HPDE6-E6E7 (cell line): ENCODE measurements at regions not wholly inside any gene's neighbourhood (a gene's known extent, or its start where the extent isn't known, plus 50 kb on each side); places are given as distances from the start of the nearest gene placed in this dataset.
"Not testable (repeated sequence)": the region's sequence is repeated elsewhere in the genome, so short reads cannot be mapped to it uniquely, and the experiment has no call there.

ENCODE experiments used
- DNase-seq: peaks from one replicate; pipeline ENCODE4 v3.0.0; 2011; ENCODE audit warnings: missing footprints; ENCODE audit errors: extremely low spot score

GRCh38 chr12:111271674-111272418 lies 97.0 kb downstream of the PHETA1 start:
- no peak for DNase-seq

GRCh38 chr12:111270774-111271173 lies 98.1 kb downstream of the PHETA1 start:
- no peak for DNase-seq

- DNase-seq, result no peak
These were observed 98.7 kb downstream of the PHETA1 start for GRCh38 chr12:111270239-111270638.

GRCh38 chr12:111269718-111270117 lies 99.2 kb downstream of the PHETA1 start:
- no peak for DNase-seq

- DNase-seq, result no peak
These were observed 99.9 kb downstream of the PHETA1 start for GRCh38 chr12:111268738-111269572.

- no peak for DNase-seq
These were observed 101.8 kb downstream of the PHETA1 start for GRCh38 chr12:111267144-111267543.

GRCh38 chr12:111261911-111262676 lies 106.8 kb downstream of the PHETA1 start:
- no peak for DNase-seq

- DNase-seq, result no peak
These were observed 108.2 kb downstream of the PHETA1 start for GRCh38 chr12:111260732-111261131.

GRCh38 chr12:111259231-111259630 lies 109.7 kb downstream of the PHETA1 start:
- DNase-seq, result no peak

GRCh38 chr12:111258081-111258480 lies 110.8 kb downstream of the PHETA1 start:
- DNase-seq, result not testable (repeated sequence)

GRCh38 chr12:111257435-111257902 lies 111.4 kb downstream of the PHETA1 start:
- DNase-seq, result no peak

- DNase-seq, result no peak
These were observed 112.1 kb downstream of the PHETA1 start for GRCh38 chr12:111256629-111257434.

GRCh38 chr12:111255261-111255660 lies 113.6 kb downstream of the PHETA1 start:
- DNase-seq, result no peak

- no peak for DNase-seq
These were observed 114.8 kb downstream of the PHETA1 start for GRCh38 chr12:111254106-111254505.

GRCh38 chr12:111253213-111253612 lies 115.7 kb downstream of the PHETA1 start:
- no peak for DNase-seq

GRCh38 chr12:111251787-111252186 lies 117.1 kb downstream of the PHETA1 start:
- no peak for DNase-seq

GRCh38 chr12:111251058-111251730 lies 117.7 kb downstream of the PHETA1 start:
- DNase-seq, result no peak

- DNase-seq, result no peak
These were observed 118.5 kb downstream of the PHETA1 start for GRCh38 chr12:111250251-111250881.

GRCh38 chr12:111249757-111250156 lies 119.1 kb downstream of the PHETA1 start:
- DNase-seq, result no peak

GRCh38 chr12:111249018-111249370 lies 119.9 kb downstream of the PHETA1 start:
- peak; percentile 66 for DNase-seq
